Tibial nerve (tissue), 4 donors: ENCODE measurements at regions not wholly inside any gene's neighbourhood (a gene's known extent, or its start where the extent isn't known, plus 50 kb on each side); places are given as distances from the start of the nearest gene placed in this dataset.

ENCODE experiments used
- DNase-seq, 2 donors: peaks; one replicate each; pipeline ENCODE4 v3.0.0-alpha.2; 2019; ENCODE audit warnings: low spot score in 2 of 2
- H3K27ac ChIP-seq, 4 donors: fragments of 200-600 bp; sonication (generic) in 3 of 4; one replicate each; pipeline ENCODE4 v1.5.1; 2017 to 2019; ENCODE audit warnings: mild to moderate bottlenecking in 1 of 4
- H3K27me3 ChIP-seq, 2 donors: fragments of 200-600 bp; sonication (generic) in 1 of 2; one replicate each; pipeline versions ENCODE4 v1.5.1 to v1.6.0; 2017 to 2019
- H3K36me3 ChIP-seq, 3 donors: fragments of 200-600 bp; sonication (generic); one replicate each; pipeline ENCODE4 v1.5.1; 2018 to 2019
- H3K4me1 ChIP-seq, 4 donors: fragments of 200-600 bp; sonication (generic) in 3 of 4; one replicate each; pipeline ENCODE4 v1.5.1; 2017 to 2019
- H3K4me3 ChIP-seq, 4 donors: fragments of 200-600 bp; sonication (generic) in 3 of 4; one replicate each; pipeline ENCODE4 v1.5.1; 2017 to 2019; ENCODE audit warnings: mild to moderate bottlenecking in 1 of 4, moderate library complexity in 1 of 4
- H3K9me3 ChIP-seq, 4 donors: fragments of 200-600 bp; sonication (generic) in 3 of 4; one replicate each; pipeline ENCODE4 v1.5.1; 2017 to 2019
- CTCF ChIP-seq, 5 experiments: fragments of 200-600 bp in 3 of 5; fragments of 450-650 bp in 2 of 5; sonication (generic) in 3 of 5; IDR thresholded peaks; one replicate each; pipeline ENCODE4 v1.5.1; 2016 to 2019; ENCODE audit warnings: antibody characterized with exemption in 5 of 5, mild to moderate bottlenecking in 3 of 5, moderate library complexity in 2 of 5
- EP300 ChIP-seq, 2 donors: sonication (generic); formaldehyde crosslinking; IDR thresholded peaks; one replicate each; pipeline ENCODE4 v1.6.1; 2017; ENCODE audit warnings: antibody characterized with exemption in 2 of 2, mild to moderate bottlenecking in 1 of 2
- POLR2A ChIP-seq, 2 donors: fragments of 450-650 bp; IDR thresholded peaks; one replicate each; pipeline ENCODE4 v1.6.1; 2017; ENCODE audit warnings: antibody characterized with exemption in 2 of 2, mild to moderate bottlenecking in 2 of 2, moderate library complexity in 2 of 2
- WGBS, 2 donors: methylation state at CpG; one replicate each; pipeline ENCODE4 v1.1.5; 2018; 5-methylcytosine and 5-hydroxymethylcytosine counted together

GRCh38 chrX:40189637-40190036 lies 91.9 kb upstream of the BCOR start:
- Histone ChIP-seq H3K4me3 (no peak overlapping the region), H3K36me3 (no peaks in the 10 kb centered on the region), H3K9me3 (no peaks in the 10 kb centered on the region), H3K27me3 (no peaks in the 10 kb centered on the region), H3K27ac (no peak overlapping the region), H3K4me1 (no peaks in the 10 kb centered on the region)
- no peak for DNase-seq
- WGBS, 2 donors = 66 to 84% methylated on average over 4 of the region's 4 CpGs
- TF ChIP-seq POLR2A (IDR thresholded peaks at IDR 0.05) (no peak), EP300 (IDR thresholded peaks at IDR 0.05) (no peak), CTCF (IDR thresholded peaks at IDR 0.05) (no peak)

GRCh38 chrX:40188573-40189417 lies 91.0 kb upstream of the BCOR start:
- Histone ChIP-seq H3K36me3 (no peaks in the 10 kb centered on the region), H3K27ac (no peak overlapping the region), H3K27me3 (no peaks in the 10 kb centered on the region), H3K4me1 (no peaks in the 10 kb centered on the region), H3K4me3 (no peak overlapping the region), H3K9me3 (no peaks in the 10 kb centered on the region)
- TF ChIP-seq CTCF (IDR thresholded peaks at IDR 0.05) (no peak), POLR2A (IDR thresholded peaks at IDR 0.05) (no peak), EP300 (IDR thresholded peaks at IDR 0.05) (no peak)
- 22 to 64% methylated on average over 18 of the region's 18 CpGs for WGBS, 2 donors
- DNase-seq = no peak

- H3K4me3 ChIP-seq = no peak overlapping the region
- H3K9me3 ChIP-seq = no peaks in the 10 kb centered on the region
- H3K36me3 ChIP-seq = no peaks in the 10 kb centered on the region
- H3K27ac ChIP-seq = no peak overlapping the region
- H3K27me3 ChIP-seq = no peaks in the 10 kb centered on the region
- DNase-seq = no peak
- WGBS, 2 donors = 93% methylated on average over 4 of the region's 4 CpGs
- TF ChIP-seq POLR2A (IDR thresholded peaks at IDR 0.05) (no peak), CTCF (IDR thresholded peaks at IDR 0.05) (no peak), EP300 (IDR thresholded peaks at IDR 0.05) (no peak)
- no peaks in the 10 kb centered on the region for H3K4me1 ChIP-seq
Measured at GRCh38 chrX:40184968-40185367, 87.2 kb upstream of the BCOR start.

GRCh38 chrX:40182615-40183014 lies 84.9 kb upstream of the BCOR start:
- Histone ChIP-seq H3K36me3 (no peaks in the 10 kb centered on the region), H3K9me3 (no peaks in the 10 kb centered on the region), H3K4me3 (no peak overlapping the region), H3K4me1 (no peaks in the 10 kb centered on the region), H3K27ac (no peak overlapping the region), H3K27me3 (no peaks in the 10 kb centered on the region)
- WGBS, 2 donors = 67% methylated on average over 2 of the region's 2 CpGs
- no peak for TF ChIP-seq CTCF (IDR thresholded peaks at IDR 0.05)
- TF ChIP-seq POLR2A (IDR thresholded peaks at IDR 0.05) = no peak
- TF ChIP-seq EP300 (IDR thresholded peaks at IDR 0.05) = no peak
- DNase-seq = no peak

GRCh38 chrX:40182095-40182494 lies 84.3 kb upstream of the BCOR start:
- 78% methylated on average over 4 of the region's 7 CpGs; no CpG with 5 or more reads in 1 of the 2 donors for WGBS, 2 donors
- TF ChIP-seq CTCF (IDR thresholded peaks at IDR 0.05) (no peak), POLR2A (IDR thresholded peaks at IDR 0.05) (no peak), EP300 (IDR thresholded peaks at IDR 0.05) (no peak)
- DNase-seq = no peak
- H3K27me3 ChIP-seq = no peaks in the 10 kb centered on the region
- no peaks in the 10 kb centered on the region for H3K36me3 ChIP-seq
- no peaks in the 10 kb centered on the region for H3K9me3 ChIP-seq
- no peaks in the 10 kb centered on the region for H3K4me1 ChIP-seq
- no peak overlapping the region for H3K27ac ChIP-seq
- no peak overlapping the region for H3K4me3 ChIP-seq
